MCF 10A (cell line): ENCODE measurements at regions not wholly inside any gene's neighbourhood (a gene's known extent, or its start where the extent isn't known, plus 50 kb on each side); places are given as distances from the start of the nearest gene placed in this dataset.
"Not testable (repeated sequence)": the region's sequence is repeated elsewhere in the genome, so short reads cannot be mapped to it uniquely, and the experiment has no call there.

ENCODE experiments used
- BruUV-seq: library from RNA; stranded (reverse); fragments of 400-500 nt; replicated peaks from 2 replicates; lab custom pipeline; 2021; lab: Mats Ljungman, UMichigan
- CTCF ChIA-PET: fragments of 300-600 bp; sonication (Branson Sonifier 250); formaldehyde crosslinking; extraction: SDS; loops from one replicate; lab custom pipeline; 2021; ENCODE audit warnings: antibody characterized with exemption, inconsistent platforms; lab: Yijun Ruan, JAX
- POLR2A ChIA-PET: fragments of 300-600, 350-650 bp; sonication (Branson Sonifier 250); formaldehyde crosslinking; extraction: SDS; loops from one replicate; lab custom pipeline; 2020; ENCODE audit warnings: antibody characterized with exemption, inconsistent platforms; lab: Yijun Ruan, JAX
- DNase-seq: peaks from one replicate; pipeline ENCODE4 v3.0.0-alpha.2; 2018; ENCODE audit not compliant: unreplicated experiment
- H3K27ac Mint-ChIP-seq: one replicate; pipeline ENCODE4 v1.8.0; 2022; ENCODE audit warnings: mild to moderate bottlenecking, low read depth, mixed read lengths; ENCODE audit not compliant: unreplicated experiment
- H3K27me3 Mint-ChIP-seq: one replicate; pipeline ENCODE4 v1.8.0; 2022; ENCODE audit warnings: mixed read lengths; ENCODE audit not compliant: insufficient read depth, unreplicated experiment
- H3K36me3 Mint-ChIP-seq: one replicate; pipeline ENCODE4 v1.8.0; 2022; ENCODE audit warnings: mild to moderate bottlenecking, moderate library complexity, mixed read lengths; ENCODE audit not compliant: insufficient read depth, unreplicated experiment
- H3K4me1 Mint-ChIP-seq: one replicate; pipeline ENCODE4 v1.8.0; 2022; ENCODE audit warnings: mixed read lengths; ENCODE audit not compliant: insufficient read depth, unreplicated experiment
- H3K4me3 Mint-ChIP-seq: one replicate; pipeline ENCODE4 v1.8.0; 2022; ENCODE audit warnings: mild to moderate bottlenecking, moderate library complexity, mixed read lengths; ENCODE audit not compliant: unreplicated experiment
- H3K9me3 Mint-ChIP-seq: one replicate; pipeline ENCODE4 v1.8.0; 2022; ENCODE audit warnings: mixed read lengths; ENCODE audit not compliant: unreplicated experiment
- CTCF ChIP-seq: fragments of 200-600 bp; IDR thresholded peaks from one replicate; pipeline ENCODE4 v1.8.0; 2022; ENCODE audit warnings: antibody characterized with exemption, mild to moderate bottlenecking; ENCODE audit not compliant: unreplicated experiment
- intact Hi-C: fragments of 100-400 bp; cut with micrococcal nuclease; formaldehyde crosslinking; loops from 2 replicates; pipeline ENCODE4 v1.14.1; 2022

- Mint-ChIP-seq H3K27ac (no peak overlapping the region), H3K4me3 (no peak overlapping the region), H3K4me1 (no peaks in the 10 kb centered on the region), H3K9me3 (no peaks in the 10 kb centered on the region), H3K36me3 (no peaks in the 10 kb centered on the region), H3K27me3 (no peaks in the 10 kb centered on the region)
- ChIA-PET POLR2A (no interaction called here), CTCF (interaction anchor here (0.9 kb wide), 1 partner anchor 11 kb away, joined by 4 read pairs; no protein-coding TSS in a partner anchor)
- BruUV-seq = no TSS peak
- intact Hi-C loops = no loop called here
- no peak for TF ChIP-seq CTCF
- DNase-seq = peak; percentile 23
Observed at GRCh38 chr3:158950178-158950901, 148.5 kb downstream of the MFSD1 start.

GRCh38 chr3:158953131-158953530 is 151.3 kb downstream of the MFSD1 start:
- no TSS peak for BruUV-seq
- no peak overlapping the region for H3K27ac Mint-ChIP-seq
- POLR2A ChIA-PET = no interaction called here
- intact Hi-C loops = no loop called here
- TF ChIP-seq CTCF = no peak
- CTCF ChIA-PET = no interaction called here
- H3K4me1 Mint-ChIP-seq = no peaks in the 10 kb centered on the region
- H3K9me3 Mint-ChIP-seq = no peaks in the 10 kb centered on the region
- H3K36me3 Mint-ChIP-seq = no peaks in the 10 kb centered on the region
- no peak overlapping the region for H3K4me3 Mint-ChIP-seq
- peak; percentile 18 for DNase-seq
- H3K27me3 Mint-ChIP-seq = no peaks in the 10 kb centered on the region

GRCh38 chr3:158954420-158954819 is 152.6 kb downstream of the MFSD1 start:
- H3K4me3 Mint-ChIP-seq = no peak overlapping the region
- no peak overlapping the region for H3K27ac Mint-ChIP-seq

GRCh38 chr3:158957777-158958176 is 155.9 kb downstream of the MFSD1 start:
- H3K27me3 Mint-ChIP-seq, H3K36me3 Mint-ChIP-seq, BruUV-seq, H3K27ac Mint-ChIP-seq, POLR2A ChIA-PET, DNase-seq, H3K9me3 Mint-ChIP-seq, H3K4me3 Mint-ChIP-seq, intact Hi-C loops, H3K4me1 Mint-ChIP-seq, CTCF ChIA-PET: not testable (repeated sequence)

More at GRCh38 chr3:158954420-158954819, 152.6 kb downstream of the MFSD1 start:
- Mint-ChIP-seq H3K4me1 (no peaks in the 10 kb centered on the region), H3K27me3 (no peaks in the 10 kb centered on the region), H3K9me3 (no peaks in the 10 kb centered on the region), H3K36me3 (no peaks in the 10 kb centered on the region)
- no peak for DNase-seq
- BruUV-seq = no TSS peak
- ChIA-PET CTCF (interaction anchor here (0.5 to 0.7 kb wide), 4 partner anchors 29 to 296 kb away, joined by 3 to 4 read pairs (median 4); no protein-coding TSS in a partner anchor), POLR2A (interaction anchor here (0.5 kb wide), 1 partner anchor 282 kb away, joined by 4 read pairs; no protein-coding TSS in a partner anchor)
- intact Hi-C loops = no loop called here
- no peak for TF ChIP-seq CTCF
